Breast epithelium (tissue), 4 donors: ENCODE measurements at regions not wholly inside any gene's neighbourhood (a gene's known extent, or its start where the extent isn't known, plus 50 kb on each side); places are given as distances from the start of the nearest gene placed in this dataset.

Experiments used
- DNase-seq, 2 donors: peaks; one replicate each; pipeline ENCODE4 v3.0.0-alpha.2; 2019; ENCODE audit warnings: low spot score in 2 of 2
- H3K27ac ChIP-seq, 2 donors: fragments of 200-600 bp; sonication (generic) in 1 of 2; one replicate each; pipeline ENCODE4 v1.5.1; 2016 to 2019; ENCODE audit warnings: mild to moderate bottlenecking in 1 of 2
- H3K27me3 ChIP-seq, 2 donors: fragments of 200-600 bp; sonication (generic) in 1 of 2; one replicate each; pipeline versions ENCODE4 v1.5.1 to v1.6.0; 2017 to 2019; ENCODE audit warnings: control low read depth in 1 of 2, mild to moderate bottlenecking in 1 of 2
- H3K36me3 ChIP-seq: fragments of 200-600 bp; one replicate; pipeline ENCODE4 v1.5.1; 2019
- H3K4me1 ChIP-seq, 2 donors: fragments of 200-600 bp; sonication (generic); one replicate each; pipeline ENCODE4 v1.5.1; 2016 to 2019; ENCODE audit warnings: control low read depth in 1 of 2
- H3K4me3 ChIP-seq, 3 donors: fragments of 200-600 bp; sonication (generic); 1 replicate in 2 of 3; 2 replicates in 1 of 3; pipeline ENCODE4 v1.5.1; 2016 to 2019; ENCODE audit warnings: mild to moderate bottlenecking in 3 of 3, moderate library complexity in 2 of 3
- H3K9me3 ChIP-seq, 2 donors: fragments of 200-600 bp; sonication (generic) in 1 of 2; one replicate each; pipeline ENCODE4 v1.5.1; 2016 to 2019; ENCODE audit warnings: control low read depth in 1 of 2
- POLR2A ChIP-seq: fragments of 450-650 bp; IDR thresholded peaks from one replicate; pipeline ENCODE4 v1.6.1; 2016; ENCODE audit warnings: antibody characterized with exemption, mild to moderate bottlenecking, moderate library complexity
- POLR2AphosphoS5 ChIP-seq, 3 donors: sonication (generic); formaldehyde crosslinking; IDR thresholded peaks; one replicate each; pipeline ENCODE4 v1.6.1; 2017; ENCODE audit warnings: antibody characterized with exemption in 3 of 3
- intact Hi-C: fragments of 100-400 bp; cut with DNase I; formaldehyde crosslinking; loops from one replicate; pipeline ENCODE4 v1.15.1; 2023; ENCODE audit warnings: low total_unique reads
- TF ChIP-seq, protein P1 (sequence below), 3 donors: fragments of 450-650 bp; IDR thresholded peaks; one replicate each; pipeline ENCODE4 v1.5.1; 2016 to 2017; ENCODE audit warnings: antibody characterized with exemption in 3 of 3, mild to moderate bottlenecking in 3 of 3, moderate library complexity in 3 of 3

DNA sequence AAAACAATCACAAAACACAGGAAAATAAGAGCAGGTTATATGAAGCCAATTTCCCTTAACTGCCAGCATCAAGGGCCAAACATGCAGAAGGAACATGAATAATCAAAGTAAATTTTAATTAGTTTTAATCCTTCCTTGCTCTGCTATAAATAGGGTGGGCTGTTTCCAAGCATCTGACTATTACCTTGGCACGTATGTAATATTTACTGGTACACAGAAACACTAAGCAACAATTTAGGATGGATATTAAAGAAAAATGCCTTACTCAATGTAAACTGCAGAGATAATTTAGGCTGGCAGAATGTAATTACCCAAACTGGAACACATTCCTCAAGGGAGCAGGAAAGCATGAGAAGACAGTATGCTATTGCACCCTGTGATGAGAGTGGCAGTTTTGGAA, 468.2 kb downstream of the TDRD15 start:
- H3K27me3 ChIP-seq = no peaks in the 10 kb centered on the region
- no peaks in the 10 kb centered on the region for H3K4me1 ChIP-seq
- H3K27ac ChIP-seq = no peak overlapping the region
- intact Hi-C loops = no loop called here
- H3K4me3 ChIP-seq = no peak overlapping the region
- DNase-seq = no peak
- no peaks in the 10 kb centered on the region for H3K36me3 ChIP-seq
- no peak for TF ChIP-seq POLR2A
- TF ChIP-seq POLR2AphosphoS5 (IDR thresholded peaks at IDR 0.05) = no peak
- TF ChIP-seq, protein P1, sequence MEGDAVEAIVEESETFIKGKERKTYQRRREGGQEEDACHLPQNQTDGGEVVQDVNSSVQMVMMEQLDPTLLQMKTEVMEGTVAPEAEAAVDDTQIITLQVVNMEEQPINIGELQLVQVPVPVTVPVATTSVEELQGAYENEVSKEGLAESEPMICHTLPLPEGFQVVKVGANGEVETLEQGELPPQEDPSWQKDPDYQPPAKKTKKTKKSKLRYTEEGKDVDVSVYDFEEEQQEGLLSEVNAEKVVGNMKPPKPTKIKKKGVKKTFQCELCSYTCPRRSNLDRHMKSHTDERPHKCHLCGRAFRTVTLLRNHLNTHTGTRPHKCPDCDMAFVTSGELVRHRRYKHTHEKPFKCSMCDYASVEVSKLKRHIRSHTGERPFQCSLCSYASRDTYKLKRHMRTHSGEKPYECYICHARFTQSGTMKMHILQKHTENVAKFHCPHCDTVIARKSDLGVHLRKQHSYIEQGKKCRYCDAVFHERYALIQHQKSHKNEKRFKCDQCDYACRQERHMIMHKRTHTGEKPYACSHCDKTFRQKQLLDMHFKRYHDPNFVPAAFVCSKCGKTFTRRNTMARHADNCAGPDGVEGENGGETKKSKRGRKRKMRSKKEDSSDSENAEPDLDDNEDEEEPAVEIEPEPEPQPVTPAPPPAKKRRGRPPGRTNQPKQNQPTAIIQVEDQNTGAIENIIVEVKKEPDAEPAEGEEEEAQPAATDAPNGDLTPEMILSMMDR (IDR thresholded peaks at IDR 0.05) = no peak
- peaks cover 0 to 11% of the 10 kb centered on the region in 2 donors for H3K9me3 ChIP-seq

DNA sequence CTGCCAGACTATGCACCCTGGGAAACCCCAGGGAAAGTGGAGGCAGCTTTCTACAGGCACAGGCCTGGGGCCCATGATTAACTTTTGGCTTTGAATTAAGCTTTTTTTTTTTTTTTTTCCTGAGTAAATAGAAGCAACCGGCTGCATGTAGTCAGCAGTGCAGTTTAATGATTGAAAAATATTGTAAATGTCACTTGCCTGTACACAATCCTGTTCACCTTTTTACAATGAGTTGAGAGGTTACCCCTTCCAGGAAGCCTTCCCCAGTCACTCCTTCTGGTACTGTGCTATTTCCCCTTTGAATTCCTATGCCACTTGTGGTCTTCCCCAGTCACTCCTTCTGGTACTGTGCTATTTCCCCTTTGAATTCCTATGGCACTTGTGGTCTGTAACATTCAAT, 475.6 kb downstream of the TDRD15 start:
- intact Hi-C loops = no loop called here
- H3K27ac ChIP-seq = no peak overlapping the region
- no peaks in the 10 kb centered on the region for H3K27me3 ChIP-seq
- no peak for TF ChIP-seq POLR2A
- TF ChIP-seq POLR2AphosphoS5 (IDR thresholded peaks at IDR 0.05) = no peak
- TF ChIP-seq, protein P1 (IDR thresholded peaks at IDR 0.05) = no peak
- H3K36me3 ChIP-seq = no peaks in the 10 kb centered on the region
- H3K4me3 ChIP-seq = no peak overlapping the region
- DNase-seq = no peak
- H3K9me3 ChIP-seq = peaks cover 0 to 11% of the 10 kb centered on the region in 2 donors
- H3K4me1 ChIP-seq = no peaks in the 10 kb centered on the region

DNA sequence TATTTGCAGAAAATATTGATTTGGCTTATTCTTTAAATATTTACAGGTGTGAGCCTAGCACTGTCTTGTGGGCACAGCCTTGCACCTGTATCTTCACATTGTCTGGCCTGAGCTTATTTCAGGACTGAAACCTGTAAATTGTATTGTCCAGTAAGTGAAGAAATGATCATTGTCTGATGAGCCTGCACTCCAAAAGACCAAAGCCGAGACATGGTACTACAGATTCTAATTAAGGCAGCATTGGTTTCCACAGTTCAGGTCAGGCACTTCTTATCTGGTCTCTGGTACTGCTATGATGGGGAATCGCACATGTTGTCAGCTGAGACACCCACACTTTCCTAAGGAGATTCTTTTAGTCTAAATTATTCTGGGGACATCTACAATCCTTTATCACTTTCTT, 479.0 kb downstream of the TDRD15 start:
- intact Hi-C loops = no loop called here

DNA sequence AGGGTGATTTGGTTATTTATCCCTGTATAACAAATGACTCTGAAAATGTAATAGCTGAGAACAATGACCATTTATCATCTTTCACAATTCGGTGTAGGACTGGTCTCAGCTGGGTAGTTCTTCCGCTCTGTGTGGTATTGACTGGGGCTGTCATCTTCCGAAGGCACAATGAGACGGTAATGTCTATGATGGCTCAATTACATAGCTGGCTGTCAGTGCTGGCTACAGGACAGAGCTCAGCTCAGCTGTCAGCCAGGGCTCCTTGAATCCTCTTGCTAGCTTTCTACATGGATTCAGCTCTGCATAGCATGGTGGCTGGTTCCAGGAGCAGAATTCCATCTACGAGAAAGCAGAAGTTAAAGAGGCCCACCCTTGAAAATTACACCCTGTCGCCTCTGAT, 483.8 kb downstream of the TDRD15 start:
- H3K27me3 ChIP-seq = no peaks in the 10 kb centered on the region
- peaks cover 0 to 7% of the 10 kb centered on the region in 2 donors for H3K9me3 ChIP-seq
- H3K4me3 ChIP-seq = no peak overlapping the region
- no peaks in the 10 kb centered on the region for H3K36me3 ChIP-seq
- no peak overlapping the region for H3K27ac ChIP-seq
- intact Hi-C loops = no loop called here
- DNase-seq = no peak
- TF ChIP-seq, protein P1 (IDR thresholded peaks at IDR 0.05) = no peak
- TF ChIP-seq POLR2A (no peak), POLR2AphosphoS5 (IDR thresholded peaks at IDR 0.05) (no peak)
- no peaks in the 10 kb centered on the region for H3K4me1 ChIP-seq

More for the DNA sequence above, 479.0 kb downstream of the TDRD15 start:
- DNase-seq = no peak
- no peak for TF ChIP-seq POLR2A
- TF ChIP-seq POLR2AphosphoS5 (IDR thresholded peaks at IDR 0.05) = no peak
- TF ChIP-seq, protein P1 (IDR thresholded peaks at IDR 0.05) = no peak
- Histone ChIP-seq H3K4me1 (no peaks in the 10 kb centered on the region), H3K9me3 (no peaks in the 10 kb centered on the region), H3K27me3 (no peaks in the 10 kb centered on the region), H3K4me3 (no peak overlapping the region), H3K27ac (no peak overlapping the region), H3K36me3 (no peaks in the 10 kb centered on the region)

DNA sequence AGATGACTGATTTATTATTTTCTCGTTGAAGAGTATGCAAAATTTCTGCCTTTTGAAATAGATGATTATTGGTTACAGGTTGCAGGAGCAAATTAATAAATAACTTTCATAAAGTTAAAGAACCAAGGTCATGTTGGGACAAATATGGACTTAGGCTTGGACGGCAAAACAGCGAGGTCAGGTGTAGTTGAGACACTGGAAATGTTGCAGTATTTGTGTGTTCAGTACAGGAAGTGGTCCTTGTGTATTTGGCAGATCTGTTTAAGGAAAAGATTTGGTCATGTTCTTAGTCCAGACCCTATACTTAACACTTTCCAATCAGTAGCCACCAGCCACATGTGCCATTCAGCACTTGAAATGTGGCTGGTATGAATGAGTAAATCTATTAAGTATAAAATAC, 486.5 kb downstream of the TDRD15 start:
- no peak for DNase-seq
- TF ChIP-seq POLR2A = no peak
- TF ChIP-seq POLR2AphosphoS5 (IDR thresholded peaks at IDR 0.05) = no peak
- TF ChIP-seq, protein P1 (IDR thresholded peaks at IDR 0.05) = no peak
- peaks cover 0 to 15% of the 10 kb centered on the region in 2 donors for H3K9me3 ChIP-seq
- intact Hi-C loops = no loop called here
- H3K4me1 ChIP-seq = no peaks in the 10 kb centered on the region
- no peaks in the 10 kb centered on the region for H3K36me3 ChIP-seq
- H3K27me3 ChIP-seq = no peaks in the 10 kb centered on the region
- H3K27ac ChIP-seq = no peak overlapping the region
- H3K4me3 ChIP-seq = no peak overlapping the region
